GM12878 (cell line): ENCODE measurements at regions not wholly inside any gene's neighbourhood (a gene's known extent, or its start where the extent isn't known, plus 50 kb on each side); places are given as distances from the start of the nearest gene placed in this dataset.

Source experiments
- ATAC-seq: fragments of 200-7000 bp; cut with Tn5 transposase; 3 replicates; pipeline ENCODE4 v1.9.1; 2020; ENCODE audit warnings: mild to moderate bottlenecking, moderate library complexity
- BruUV-seq: library from RNA; stranded (reverse); fragments of 400-500 nt; replicated peaks from 2 replicates; lab custom pipeline; 2021; lab: Mats Ljungman, UMichigan
- CTCF ChIA-PET: fragments of 300-600 bp; sonication (Branson Sonifier 250); formaldehyde crosslinking; extraction: SDS; loops from one replicate; lab custom pipeline; 2021; ENCODE audit warnings: inconsistent platforms; lab: Yijun Ruan, JAX
- POLR2A ChIA-PET: fragments of 350-600 bp; formaldehyde crosslinking; extraction: SDS; loops from one replicate; lab custom pipeline; 2021; ENCODE audit warnings: inconsistent platforms; lab: Charles Lee
- RAD21 ChIA-PET: fragments of 300-600 bp; sonication (Branson Sonifier 250); formaldehyde crosslinking; loops from one replicate; lab custom pipeline; 2023; ENCODE audit warnings: antibody characterized with exemption; ENCODE audit not compliant: unreplicated experiment; lab: Charles Lee
- SMC1A ChIA-PET: fragments of 300-600 bp; sonication (Branson Sonifier 250); formaldehyde crosslinking; loops from one replicate; lab custom pipeline; 2023; ENCODE audit not compliant: unreplicated experiment, uncharacterized antibody; lab: Charles Lee
- DNase-seq: peaks from one replicate; pipeline ENCODE4 v3.0.0-alpha.2; 2011; ENCODE audit warnings: low read depth, low spot score
- FAIRE-seq: peaks from 3 replicates; lab custom pipeline; 2011; peaks lifted over from hg19 to GRCh38; lab: Jason Lieb, UNC
- H2AFZ ChIP-seq: 2 replicates; pipeline ENCODE4 v1.6.0; 2011; ENCODE audit warnings: low read depth, low read length, control low read depth; ENCODE audit not compliant: control insufficient read depth
- H3K27ac ChIP-seq: 2 replicates; pipeline ENCODE4 v1.5.1; 2011; ENCODE audit warnings: control low read depth; ENCODE audit not compliant: control insufficient read depth, insufficient read depth
- H3K27me3 ChIP-seq, 2 experiments: replicated peaks in 1 of 2; 2 replicates each; pipeline versions ENCODE4 v1.6.0 to v1.6.1; 2011; ENCODE audit warnings: low read length in 1 of 2; ENCODE audit not compliant: control insufficient read depth in 2 of 2, insufficient read depth in 2 of 2
- H3K36me3 ChIP-seq, 2 experiments: 2 replicates each; pipeline ENCODE4 v1.5.1; 2011; ENCODE audit warnings: low read length in 1 of 2; ENCODE audit not compliant: control insufficient read depth in 2 of 2, insufficient read depth in 2 of 2
- H3K4me1 ChIP-seq: 2 replicates; pipeline ENCODE4 v1.6.1; 2011; ENCODE audit warnings: mild to moderate bottlenecking, low read length, moderate library complexity, mixed read lengths; ENCODE audit not compliant: control insufficient read depth, insufficient read depth
- H3K4me2 ChIP-seq: 2 replicates; pipeline ENCODE4 v1.6.0; 2011; ENCODE audit warnings: control low read depth; ENCODE audit not compliant: control insufficient read depth, insufficient read depth
- H3K4me3 ChIP-seq: fragments of 200-600 bp; sonication (generic); 2 replicates; pipeline ENCODE4 v1.5.1; 2016
- H3K79me2 ChIP-seq: 2 replicates; pipeline ENCODE4 v1.6.0; 2011; ENCODE audit warnings: low read length; ENCODE audit not compliant: control insufficient read depth, insufficient read depth
- H3K9ac ChIP-seq: 2 replicates; pipeline ENCODE4 v1.8.0; 2011; ENCODE audit warnings: low read length, control low read depth, mixed read lengths; ENCODE audit not compliant: control insufficient read depth, insufficient read depth
- H3K9me3 ChIP-seq: replicated peaks from 3 replicates; pipeline ENCODE4 v1.5.1; 2011; ENCODE audit warnings: mild to moderate bottlenecking, low read length; ENCODE audit not compliant: control insufficient read depth, insufficient read depth
- H4K20me1 ChIP-seq: 2 replicates; pipeline ENCODE4 v1.6.0; 2011; ENCODE audit not compliant: control insufficient read depth, insufficient read depth
- CBFB ChIP-seq: IDR thresholded peaks from 2 replicates; pipeline ENCODE4 v1.6.1; 2016; ENCODE audit warnings: antibody characterized with exemption, low read depth
- HCFC1 ChIP-seq: fragments of 150-350 bp; IDR thresholded peaks from 2 replicates; pipeline ENCODE4 v1.6.1; 2014; ENCODE audit warnings: low read length
- HDAC2 ChIP-seq: fragments of 200-600 bp; sonication (generic); IDR thresholded peaks from 2 replicates; pipeline ENCODE4 v1.6.1; 2017
- LARP7 ChIP-seq: fragments of 450-650 bp; IDR thresholded peaks from 2 replicates; pipeline ENCODE4 v1.6.1; 2017; ENCODE audit warnings: mild to moderate bottlenecking
- POLR2AphosphoS2 ChIP-seq: IDR thresholded peaks from 2 replicates; pipeline ENCODE4 v1.6.1; 2011; ENCODE audit warnings: low read depth, mild to moderate bottlenecking, low read length, improper control_type of control experiment, moderate library complexity
- POLR2AphosphoS5 ChIP-seq: IDR thresholded peaks from 2 replicates; pipeline ENCODE4 v1.6.1; 2011; ENCODE audit warnings: mild to moderate bottlenecking, low read length, inconsistent platforms
- RAD21 ChIP-seq: IDR thresholded peaks from 2 replicates; pipeline ENCODE4 v1.6.1; 2011; ENCODE audit warnings: mild to moderate bottlenecking, low read depth, low read length, moderate library complexity; ENCODE audit not compliant: insufficient read depth
- SIN3A ChIP-seq: IDR thresholded peaks from 2 replicates; pipeline ENCODE4 v1.6.1; 2012; ENCODE audit warnings: low read depth, low read length, improper control_type of control experiment
- SMC3 ChIP-seq: IDR thresholded peaks from 2 replicates; pipeline ENCODE4 v1.6.1; 2011; ENCODE audit warnings: low read length, improper control_type of control experiment, borderline replicate concordance
- SREBF2 ChIP-seq: IDR thresholded peaks from 2 replicates; pipeline ENCODE4 v1.6.1; 2012; ENCODE audit warnings: mild to moderate bottlenecking, low read length
- STAT3 ChIP-seq: IDR thresholded peaks from 2 replicates; pipeline ENCODE4 v1.6.1; 2011; ENCODE audit warnings: low read depth, low read length, improper control_type of control experiment
- TBL1XR1 ChIP-seq: IDR thresholded peaks from 2 replicates; pipeline ENCODE4 v1.6.1; 2012; ENCODE audit warnings: low read depth, low read length, improper control_type of control experiment
- TCF12 ChIP-seq: IDR thresholded peaks from 2 replicates; pipeline ENCODE4 v1.6.1; 2011; ENCODE audit warnings: low read depth, mild to moderate bottlenecking, low read length
- ZBED1 ChIP-seq: IDR thresholded peaks from 2 replicates; pipeline ENCODE4 v1.6.1; 2016; ENCODE audit warnings: borderline replicate concordance
- ZNF24 ChIP-seq: fragments of 450-650 bp; IDR thresholded peaks from 2 replicates; pipeline ENCODE4 v1.6.1; 2017; ENCODE audit warnings: antibody characterized with exemption, mild to moderate bottlenecking
- WGBS: methylation state at CpG from one replicate; pipeline ENCODE4 v1.1.6; 2016; ENCODE audit warnings: low lambda C conversion rate; ENCODE audit not compliant: insufficient replicate concordance, insufficient coverage; ENCODE audit errors: missing lambda C conversion rate; 5-methylcytosine and 5-hydroxymethylcytosine counted together
- in situ Hi-C: fragments of 300-500 bp; cut with MboI; formaldehyde crosslinking; loops from 9 replicates; pipeline ENCODE4 v1.14.3; 2018; ENCODE audit warnings: mixed read lengths
- intact Hi-C: fragments of 100-400 bp; cut with micrococcal nuclease; formaldehyde crosslinking; loops from one replicate; pipeline ENCODE4 v1.14.2; 2022; ENCODE audit not compliant: unreplicated experiment
- TF ChIP-seq, protein P1 (sequence below): fragments of 450-650 bp; IDR thresholded peaks from 2 replicates; pipeline ENCODE4 v1.6.1; 2016; ENCODE audit warnings: mild to moderate bottlenecking, moderate library complexity, borderline replicate concordance
- TF ChIP-seq, protein P2 (sequence below): IDR thresholded peaks from 2 replicates; pipeline ENCODE4 v1.6.1; 2011; ENCODE audit warnings: mild to moderate bottlenecking, low read depth, low read length, moderate library complexity; ENCODE audit not compliant: insufficient replicate concordance
- TF ChIP-seq, protein P3 (sequence below): fragments of 450-650 bp; IDR thresholded peaks from 2 replicates; pipeline ENCODE4 v1.6.1; 2017; ENCODE audit warnings: borderline replicate concordance
- TF ChIP-seq, protein P4 (sequence below): IDR thresholded peaks from 2 replicates; pipeline ENCODE4 v1.6.1; 2012; ENCODE audit warnings: low read depth, low read length, improper control_type of control experiment

DNA sequence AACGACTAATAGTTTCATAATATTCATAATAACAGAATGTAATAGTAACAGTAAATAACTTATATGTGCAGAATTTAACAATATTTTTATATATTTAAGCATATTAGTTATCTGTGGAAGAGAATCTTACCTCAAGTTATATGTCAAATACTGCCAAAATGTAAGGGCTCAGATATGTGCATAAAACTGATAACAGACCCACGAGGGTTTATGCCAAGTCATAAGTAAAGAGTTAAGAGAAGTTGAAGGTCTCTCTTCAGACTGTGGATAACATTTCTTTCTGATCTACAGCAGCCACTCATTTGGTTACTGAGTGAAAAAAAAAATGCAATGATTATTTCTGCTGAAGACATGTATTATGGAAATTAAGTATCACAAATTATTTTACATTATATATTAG lies 1167.8 kb upstream of the NCAM2 start (continued):
- TF ChIP-seq, protein P1, sequence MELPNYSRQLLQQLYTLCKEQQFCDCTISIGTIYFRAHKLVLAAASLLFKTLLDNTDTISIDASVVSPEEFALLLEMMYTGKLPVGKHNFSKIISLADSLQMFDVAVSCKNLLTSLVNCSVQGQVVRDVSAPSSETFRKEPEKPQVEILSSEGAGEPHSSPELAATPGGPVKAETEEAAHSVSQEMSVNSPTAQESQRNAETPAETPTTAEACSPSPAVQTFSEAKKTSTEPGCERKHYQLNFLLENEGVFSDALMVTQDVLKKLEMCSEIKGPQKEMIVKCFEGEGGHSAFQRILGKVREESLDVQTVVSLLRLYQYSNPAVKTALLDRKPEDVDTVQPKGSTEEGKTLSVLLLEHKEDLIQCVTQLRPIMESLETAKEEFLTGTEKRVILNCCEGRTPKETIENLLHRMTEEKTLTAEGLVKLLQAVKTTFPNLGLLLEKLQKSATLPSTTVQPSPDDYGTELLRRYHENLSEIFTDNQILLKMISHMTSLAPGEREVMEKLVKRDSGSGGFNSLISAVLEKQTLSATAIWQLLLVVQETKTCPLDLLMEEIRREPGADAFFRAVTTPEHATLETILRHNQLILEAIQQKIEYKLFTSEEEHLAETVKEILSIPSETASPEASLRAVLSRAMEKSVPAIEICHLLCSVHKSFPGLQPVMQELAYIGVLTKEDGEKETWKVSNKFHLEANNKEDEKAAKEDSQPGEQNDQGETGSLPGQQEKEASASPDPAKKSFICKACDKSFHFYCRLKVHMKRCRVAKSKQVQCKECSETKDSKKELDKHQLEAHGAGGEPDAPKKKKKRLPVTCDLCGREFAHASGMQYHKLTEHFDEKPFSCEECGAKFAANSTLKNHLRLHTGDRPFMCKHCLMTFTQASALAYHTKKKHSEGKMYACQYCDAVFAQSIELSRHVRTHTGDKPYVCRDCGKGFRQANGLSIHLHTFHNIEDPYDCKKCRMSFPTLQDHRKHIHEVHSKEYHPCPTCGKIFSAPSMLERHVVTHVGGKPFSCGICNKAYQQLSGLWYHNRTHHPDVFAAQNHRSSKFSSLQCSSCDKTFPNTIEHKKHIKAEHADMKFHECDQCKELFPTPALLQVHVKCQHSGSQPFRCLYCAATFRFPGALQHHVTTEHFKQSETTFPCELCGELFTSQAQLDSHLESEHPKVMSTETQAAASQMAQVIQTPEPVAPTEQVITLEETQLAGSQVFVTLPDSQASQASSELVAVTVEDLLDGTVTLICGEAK = no peak
- TF ChIP-seq TBL1XR1 (no peak), STAT3 (no peak), POLR2AphosphoS5 (no peak), LARP7 (no peak)

DNA sequence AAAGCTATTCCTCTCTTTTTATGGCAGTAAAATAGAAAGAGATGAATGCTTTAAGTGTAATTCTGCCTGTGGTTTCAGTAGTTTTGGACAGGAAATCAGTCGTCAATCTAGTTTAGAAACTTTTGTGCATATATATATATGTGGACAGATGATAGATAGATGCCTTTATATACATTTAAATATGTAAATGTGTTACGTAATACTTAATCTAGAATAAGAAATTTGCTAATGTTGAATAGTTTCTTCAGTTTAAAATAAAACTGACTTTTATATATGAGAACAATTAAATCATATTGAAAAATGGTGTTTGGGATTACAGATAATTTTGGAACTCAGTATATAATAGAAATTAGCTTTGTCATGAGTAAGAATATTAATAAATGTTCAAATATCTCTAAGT lies 1165.7 kb upstream of the NCAM2 start:
- 30% methylated on average over 2 of the region's 2 CpGs for WGBS
- no peak for FAIRE-seq

More for the DNA sequence above, 1165.7 kb upstream of the NCAM2 start:
- CTCF ChIA-PET = no interaction called here
- no peak overlapping the region for H3K27ac ChIP-seq
- TF ChIP-seq, protein P2, sequence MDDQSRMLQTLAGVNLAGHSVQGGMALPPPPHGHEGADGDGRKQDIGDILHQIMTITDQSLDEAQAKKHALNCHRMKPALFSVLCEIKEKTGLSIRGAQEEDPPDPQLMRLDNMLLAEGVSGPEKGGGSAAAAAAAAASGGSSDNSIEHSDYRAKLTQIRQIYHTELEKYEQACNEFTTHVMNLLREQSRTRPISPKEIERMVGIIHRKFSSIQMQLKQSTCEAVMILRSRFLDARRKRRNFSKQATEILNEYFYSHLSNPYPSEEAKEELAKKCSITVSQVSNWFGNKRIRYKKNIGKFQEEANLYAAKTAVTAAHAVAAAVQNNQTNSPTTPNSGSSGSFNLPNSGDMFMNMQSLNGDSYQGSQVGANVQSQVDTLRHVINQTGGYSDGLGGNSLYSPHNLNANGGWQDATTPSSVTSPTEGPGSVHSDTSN = no peak
- TF ChIP-seq SREBF2 = no peak
- no peak for TF ChIP-seq POLR2AphosphoS2
- TF ChIP-seq, protein P3, sequence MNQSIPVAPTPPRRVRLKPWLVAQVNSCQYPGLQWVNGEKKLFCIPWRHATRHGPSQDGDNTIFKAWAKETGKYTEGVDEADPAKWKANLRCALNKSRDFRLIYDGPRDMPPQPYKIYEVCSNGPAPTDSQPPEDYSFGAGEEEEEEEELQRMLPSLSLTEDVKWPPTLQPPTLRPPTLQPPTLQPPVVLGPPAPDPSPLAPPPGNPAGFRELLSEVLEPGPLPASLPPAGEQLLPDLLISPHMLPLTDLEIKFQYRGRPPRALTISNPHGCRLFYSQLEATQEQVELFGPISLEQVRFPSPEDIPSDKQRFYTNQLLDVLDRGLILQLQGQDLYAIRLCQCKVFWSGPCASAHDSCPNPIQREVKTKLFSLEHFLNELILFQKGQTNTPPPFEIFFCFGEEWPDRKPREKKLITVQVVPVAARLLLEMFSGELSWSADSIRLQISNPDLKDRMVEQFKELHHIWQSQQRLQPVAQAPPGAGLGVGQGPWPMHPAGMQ = no peak
- TF ChIP-seq ZBED1 = no peak
- TF ChIP-seq HDAC2 = no peak
- no peak for TF ChIP-seq SMC3
- no peak for TF ChIP-seq RAD21
- no peak for TF ChIP-seq ZNF24
- no peak for TF ChIP-seq CBFB
- TF ChIP-seq, protein P4, sequence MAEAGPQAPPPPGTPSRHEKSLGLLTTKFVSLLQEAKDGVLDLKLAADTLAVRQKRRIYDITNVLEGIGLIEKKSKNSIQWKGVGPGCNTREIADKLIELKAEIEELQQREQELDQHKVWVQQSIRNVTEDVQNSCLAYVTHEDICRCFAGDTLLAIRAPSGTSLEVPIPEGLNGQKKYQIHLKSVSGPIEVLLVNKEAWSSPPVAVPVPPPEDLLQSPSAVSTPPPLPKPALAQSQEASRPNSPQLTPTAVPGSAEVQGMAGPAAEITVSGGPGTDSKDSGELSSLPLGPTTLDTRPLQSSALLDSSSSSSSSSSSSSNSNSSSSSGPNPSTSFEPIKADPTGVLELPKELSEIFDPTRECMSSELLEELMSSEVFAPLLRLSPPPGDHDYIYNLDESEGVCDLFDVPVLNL = no peak
- TF ChIP-seq SIN3A = no peak
- no peak for TF ChIP-seq TCF12
- no peak for TF ChIP-seq HCFC1
- TF ChIP-seq, all 136 proteins: peak for 0
- ChIA-PET SMC1A (interaction anchor here (0.9 kb wide), 1 partner anchor 179 kb away, joined by 3 read pairs; no protein-coding TSS in a partner anchor), POLR2A (no interaction called here), RAD21 (no interaction called here)
- Histone ChIP-seq H3K4me3 (no peak overlapping the region), H3K4me1 (no peaks in the 10 kb centered on the region), H3K79me2 (no peaks in the 10 kb centered on the region), H3K27me3 (no peaks in the 10 kb centered on the region), H3K36me3 (no peaks in the 10 kb centered on the region), H3K9me3 (no peaks in the 10 kb centered on the region; the same call in 2 of the 3 replicates), H2AFZ (no peak overlapping the region), H4K20me1 (no peaks in the 10 kb centered on the region), H3K9ac (no peak overlapping the region), H3K4me2 (no peak overlapping the region)
- BruUV-seq = no TSS peak
- intact Hi-C loops (no loop called here), in situ Hi-C loops (no loop called here)
- DNase-seq = no peak
- no peak for ATAC-seq
